ENCODE measurements at regions not wholly inside any gene's neighbourhood (a gene's known extent, or its start where the extent isn't known, plus 50 kb on each side); places are given as distances from the start of the nearest gene placed in this dataset.

DNA sequence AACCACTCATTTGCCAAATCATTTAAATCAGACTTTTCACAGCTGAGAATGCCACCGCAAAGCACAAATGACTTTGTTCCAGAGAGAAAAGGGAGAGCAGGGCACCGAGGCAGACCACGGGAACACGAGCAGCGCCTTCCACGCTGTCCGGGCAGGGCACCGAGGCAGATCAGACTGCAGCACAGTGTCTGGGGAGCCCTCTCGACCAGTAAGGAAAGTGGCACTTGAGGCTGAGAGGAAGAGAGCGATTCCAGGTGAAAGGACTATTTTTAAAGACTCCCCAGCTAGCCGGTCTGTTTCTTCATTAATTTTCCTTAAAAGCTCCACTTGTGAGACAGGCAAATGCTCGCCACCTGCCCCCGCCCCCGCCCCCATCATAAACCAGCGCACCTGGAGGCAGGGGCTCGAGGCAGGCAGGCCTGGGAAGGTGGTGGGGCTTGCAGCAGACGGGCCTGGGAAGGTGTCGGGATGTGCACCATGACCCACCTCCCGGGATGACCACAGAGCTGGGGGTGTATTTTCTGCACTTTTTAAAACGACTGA, 80.9 kb upstream of the CTDP1 start:
- TF ChIP-seq, protein P1, sequence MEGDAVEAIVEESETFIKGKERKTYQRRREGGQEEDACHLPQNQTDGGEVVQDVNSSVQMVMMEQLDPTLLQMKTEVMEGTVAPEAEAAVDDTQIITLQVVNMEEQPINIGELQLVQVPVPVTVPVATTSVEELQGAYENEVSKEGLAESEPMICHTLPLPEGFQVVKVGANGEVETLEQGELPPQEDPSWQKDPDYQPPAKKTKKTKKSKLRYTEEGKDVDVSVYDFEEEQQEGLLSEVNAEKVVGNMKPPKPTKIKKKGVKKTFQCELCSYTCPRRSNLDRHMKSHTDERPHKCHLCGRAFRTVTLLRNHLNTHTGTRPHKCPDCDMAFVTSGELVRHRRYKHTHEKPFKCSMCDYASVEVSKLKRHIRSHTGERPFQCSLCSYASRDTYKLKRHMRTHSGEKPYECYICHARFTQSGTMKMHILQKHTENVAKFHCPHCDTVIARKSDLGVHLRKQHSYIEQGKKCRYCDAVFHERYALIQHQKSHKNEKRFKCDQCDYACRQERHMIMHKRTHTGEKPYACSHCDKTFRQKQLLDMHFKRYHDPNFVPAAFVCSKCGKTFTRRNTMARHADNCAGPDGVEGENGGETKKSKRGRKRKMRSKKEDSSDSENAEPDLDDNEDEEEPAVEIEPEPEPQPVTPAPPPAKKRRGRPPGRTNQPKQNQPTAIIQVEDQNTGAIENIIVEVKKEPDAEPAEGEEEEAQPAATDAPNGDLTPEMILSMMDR (IDR thresholded peaks at IDR 0.05; ENCODE audit: low read length), result no peak
- TF ChIP-seq EZH2 (optimal IDR thresholded peaks at IDR 0.05; ENCODE audit: low read depth, low read length) (no peak), EZH2phosphoT487 (IDR thresholded peaks at IDR 0.05; ENCODE audit: low read length) (no peak)

All from MM.1S (cell line).